ENCODE measurements at regions not wholly inside any gene's neighbourhood (a gene's known extent, or its start where the extent isn't known, plus 50 kb on each side); places are given as distances from the start of the nearest gene placed in this dataset.

- Histone ChIP-seq H3K4me1 (ENCODE audit: low read depth) (no peaks in the 10 kb centered on the region), H3K27ac (no peak overlapping the region), H3K4me3 (no peak overlapping the region), H3K9me3 (ENCODE audit: low read depth) (no peaks in the 10 kb centered on the region), H3K27me3 (no peaks in the 10 kb centered on the region), H3K36me3 (no peaks in the 10 kb centered on the region)
- no peak for DNase-seq (ENCODE audit: low read depth in 1 of 2, low spot score in 1 of 2)
- TF ChIP-seq CTCF (IDR thresholded peaks at IDR 0.05; ENCODE audit: low read depth, low read length) = no peak
Observed at GRCh38 chr12:126510630-126511029, 1445.4 kb downstream of the AACS start.

- H3K4me3 ChIP-seq = no peak overlapping the region
- no peaks in the 10 kb centered on the region for H3K4me1 ChIP-seq (ENCODE audit: low read depth)
- H3K9me3 ChIP-seq (ENCODE audit: low read depth) = no peaks in the 10 kb centered on the region
- no peak for TF ChIP-seq CTCF (IDR thresholded peaks at IDR 0.05; ENCODE audit: low read depth, low read length)
- no peaks in the 10 kb centered on the region for H3K27me3 ChIP-seq
- H3K27ac ChIP-seq = no peak overlapping the region
- no peaks in the 10 kb centered on the region for H3K36me3 ChIP-seq
- no peak for DNase-seq (ENCODE audit: low read depth in 1 of 2, low spot score in 1 of 2)
Observed at GRCh38 chr12:126512916-126513913, 1448.0 kb downstream of the AACS start.

DNA sequence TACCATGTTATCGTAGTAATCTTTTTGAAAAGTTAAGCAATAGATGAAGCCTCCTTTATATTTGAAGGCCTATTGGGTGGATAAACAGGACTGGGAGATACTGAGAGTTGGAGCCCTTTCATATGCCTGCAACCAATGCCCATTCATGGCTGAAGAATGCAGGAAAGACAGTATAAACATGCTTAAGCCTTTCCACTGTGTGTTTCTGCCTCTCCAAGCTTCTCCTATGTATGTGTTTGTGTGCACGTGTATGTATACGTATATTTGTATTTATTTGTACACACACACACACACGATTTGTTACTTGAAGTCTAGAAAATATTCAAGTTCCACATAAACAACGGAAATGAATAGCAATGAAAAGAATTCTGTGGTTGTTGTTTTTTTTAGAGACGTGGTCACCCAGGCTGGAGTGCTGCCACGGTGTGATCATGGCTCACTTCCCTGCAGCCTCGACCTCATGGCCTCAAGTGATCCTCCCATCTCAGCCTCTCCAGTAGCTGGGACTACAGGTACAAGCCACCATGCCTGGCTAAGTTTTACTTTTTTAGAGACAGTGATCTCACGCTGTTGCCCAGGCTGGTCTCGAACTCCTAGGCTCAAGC, 1453.5 kb downstream of the AACS start:
- no peaks in the 10 kb centered on the region for H3K36me3 ChIP-seq
- no peak overlapping the region for H3K27ac ChIP-seq
- no peaks in the 10 kb centered on the region for H3K27me3 ChIP-seq
- H3K4me1 ChIP-seq (ENCODE audit: low read depth) = no peaks in the 10 kb centered on the region
- no peak for TF ChIP-seq CTCF (IDR thresholded peaks at IDR 0.05; ENCODE audit: low read depth, low read length)
- no peak overlapping the region for H3K4me3 ChIP-seq
- DNase-seq (ENCODE audit: low read depth in 1 of 2, low spot score in 1 of 2) = peak in 1 of 2 donors; percentile 5
- H3K9me3 ChIP-seq (ENCODE audit: low read depth) = no peaks in the 10 kb centered on the region

DNA sequence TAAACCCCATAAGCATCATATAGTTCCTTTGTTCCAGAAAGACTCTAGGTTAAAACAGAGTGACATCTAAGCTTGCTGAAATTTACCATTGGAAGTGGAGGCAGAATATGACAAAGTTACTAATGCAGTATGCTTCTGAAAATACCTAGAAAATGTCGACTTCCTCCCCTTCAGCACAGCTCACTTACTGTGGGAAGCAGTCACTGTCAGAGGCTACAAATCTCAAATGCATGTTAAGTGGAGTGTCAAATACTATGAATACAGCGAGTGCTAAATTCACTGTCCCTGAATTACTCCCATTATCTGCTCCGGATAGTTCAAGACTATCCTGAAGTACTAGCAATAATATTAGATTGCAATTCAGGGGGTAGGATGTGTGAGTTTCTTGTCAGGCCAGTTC, 1454.6 kb downstream of the AACS start:
- H3K9me3 ChIP-seq (ENCODE audit: low read depth) = no peaks in the 10 kb centered on the region
- no peaks in the 10 kb centered on the region for H3K36me3 ChIP-seq
- DNase-seq (ENCODE audit: low read depth in 1 of 2, low spot score in 1 of 2) = no peak
- no peaks in the 10 kb centered on the region for H3K4me1 ChIP-seq (ENCODE audit: low read depth)
- no peaks in the 10 kb centered on the region for H3K27me3 ChIP-seq
- H3K4me3 ChIP-seq = no peak overlapping the region
- no peak for TF ChIP-seq CTCF (IDR thresholded peaks at IDR 0.05; ENCODE audit: low read depth, low read length)
- no peak overlapping the region for H3K27ac ChIP-seq

- no peaks in the 10 kb centered on the region for H3K27me3 ChIP-seq
- no peaks in the 10 kb centered on the region for H3K4me1 ChIP-seq (ENCODE audit: low read depth)
- no peak for DNase-seq (ENCODE audit: low read depth in 1 of 2, low spot score in 1 of 2)
- H3K36me3 ChIP-seq = no peaks in the 10 kb centered on the region
- H3K4me3 ChIP-seq = no peak overlapping the region
- no peak for TF ChIP-seq CTCF (IDR thresholded peaks at IDR 0.05; ENCODE audit: low read depth, low read length)
- H3K9me3 ChIP-seq (ENCODE audit: low read depth) = no peaks in the 10 kb centered on the region
- no peak overlapping the region for H3K27ac ChIP-seq
Observed at GRCh38 chr12:126523891-126524290, 1458.7 kb downstream of the AACS start.
